ENCODE measurements at regions not wholly inside any gene's neighbourhood (a gene's known extent, or its start where the extent isn't known, plus 50 kb on each side); places are given as distances from the start of the nearest gene placed in this dataset.
A peak's percentile ranks its signal among the peaks of the same experiment; 100 is the strongest.

GRCh38 chr16:50956637-50957036, 194.4 kb downstream of the SALL1 start:
- DNase-seq (ENCODE audit: low spot score), result no peak

GRCh38 chr16:50955311-50955710, 195.8 kb downstream of the SALL1 start:
- no peak for DNase-seq (ENCODE audit: low spot score)

- no peak for DNase-seq (ENCODE audit: low spot score)
Measured at GRCh38 chr16:50954469-50954868, 196.6 kb downstream of the SALL1 start.

- no peak for DNase-seq (ENCODE audit: low spot score)
Measured at GRCh38 chr16:50953290-50953689, 197.8 kb downstream of the SALL1 start.

DNA sequence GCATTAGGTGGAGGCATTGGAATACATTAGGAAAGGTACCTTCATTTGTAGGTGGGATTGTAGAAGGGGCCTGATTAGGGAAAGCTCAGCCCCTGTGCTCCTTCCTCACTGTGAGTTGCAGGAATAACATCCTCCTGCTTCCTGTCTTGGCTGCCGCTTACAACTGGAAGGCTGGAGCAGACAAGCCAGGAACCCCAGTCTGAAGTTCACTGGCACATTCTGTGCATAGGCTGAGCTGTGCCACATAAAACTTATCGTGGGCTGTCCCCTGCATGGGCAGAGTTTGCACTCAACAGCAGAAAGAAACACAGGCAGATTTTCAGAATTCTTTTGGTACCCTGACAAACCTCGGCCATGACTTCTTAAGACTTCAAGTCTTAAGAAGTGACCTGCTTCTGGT, 200.1 kb downstream of the SALL1 start:
- no peak for DNase-seq (ENCODE audit: low spot score)

DNA sequence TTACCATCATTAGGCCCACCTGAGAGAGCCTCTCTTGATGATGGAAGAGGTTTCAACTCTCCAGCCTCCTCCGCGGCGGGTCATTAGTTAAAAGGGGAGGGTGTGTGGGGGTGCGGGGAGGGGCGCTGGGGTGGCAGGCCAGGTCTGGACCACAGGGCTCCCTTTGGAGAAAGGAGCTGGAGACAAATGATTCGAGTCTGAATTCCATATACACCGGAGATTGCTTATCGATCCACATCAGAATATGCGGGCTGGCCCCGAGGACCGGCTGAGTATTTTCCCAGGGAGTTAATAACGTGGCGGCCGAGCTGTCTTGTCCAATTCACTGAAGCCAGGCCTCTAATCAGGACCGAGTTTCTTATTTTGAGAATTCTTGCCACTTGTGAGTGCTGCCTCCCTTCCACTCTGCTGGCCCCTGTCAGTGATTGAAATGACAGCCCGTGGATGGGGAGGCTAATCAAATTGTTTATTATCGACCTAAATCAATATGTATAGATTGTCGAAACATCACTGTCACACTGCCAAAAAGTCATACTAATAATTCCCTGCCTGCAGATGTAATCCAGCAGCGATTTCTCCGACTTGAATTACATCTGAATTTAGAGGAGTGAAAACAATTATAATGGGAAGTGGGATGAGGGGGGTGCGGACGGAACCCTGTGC, 202.7 kb downstream of the SALL1 start:
- DNase-seq (ENCODE audit: low spot score), result no peak

GRCh38 chr16:50947826-50948225, 203.2 kb downstream of the SALL1 start:
- no peak for DNase-seq (ENCODE audit: low spot score)

DNA sequence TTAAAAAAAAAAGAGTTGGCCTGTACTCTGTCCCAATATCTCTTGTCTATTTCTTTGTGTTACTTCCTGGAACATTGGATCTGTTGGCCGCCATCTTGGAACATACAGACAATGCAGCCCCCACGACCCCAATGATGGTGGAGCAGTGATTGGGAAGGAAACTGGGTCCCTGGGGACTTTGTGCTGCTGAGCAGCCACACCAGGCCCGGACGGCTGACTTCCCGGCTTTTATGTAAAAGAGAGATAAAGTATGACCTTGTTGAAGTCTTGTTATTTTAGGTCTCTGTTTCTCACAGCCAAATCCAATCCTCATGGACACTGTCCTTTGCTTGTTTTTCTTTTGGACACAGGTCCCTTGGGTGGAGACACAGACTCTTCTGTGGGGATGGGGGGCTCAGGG, 204.5 kb downstream of the SALL1 start:
- no peak for DNase-seq (ENCODE audit: low spot score)

DNA sequence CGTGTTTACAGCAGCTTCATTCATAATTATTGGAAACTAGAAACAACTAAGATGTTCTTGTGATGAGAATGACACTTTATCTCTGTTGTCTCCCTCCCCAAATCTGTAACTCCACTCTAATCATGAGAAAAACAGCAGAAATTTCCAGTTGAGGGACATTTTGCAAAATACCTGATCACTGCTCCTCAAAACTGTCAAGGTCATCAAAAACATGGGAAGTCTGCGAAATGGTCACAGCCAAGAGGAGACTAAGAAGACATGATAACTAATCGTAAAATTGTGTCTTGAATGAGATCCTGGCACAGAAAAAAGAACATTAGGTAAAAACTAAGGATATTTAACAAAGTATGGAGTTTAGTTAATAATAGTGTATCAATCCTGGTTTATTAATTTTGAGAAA, 204.2 kb downstream of the CYLD start:
- no peak for DNase-seq (ENCODE audit: low spot score)

DNA sequence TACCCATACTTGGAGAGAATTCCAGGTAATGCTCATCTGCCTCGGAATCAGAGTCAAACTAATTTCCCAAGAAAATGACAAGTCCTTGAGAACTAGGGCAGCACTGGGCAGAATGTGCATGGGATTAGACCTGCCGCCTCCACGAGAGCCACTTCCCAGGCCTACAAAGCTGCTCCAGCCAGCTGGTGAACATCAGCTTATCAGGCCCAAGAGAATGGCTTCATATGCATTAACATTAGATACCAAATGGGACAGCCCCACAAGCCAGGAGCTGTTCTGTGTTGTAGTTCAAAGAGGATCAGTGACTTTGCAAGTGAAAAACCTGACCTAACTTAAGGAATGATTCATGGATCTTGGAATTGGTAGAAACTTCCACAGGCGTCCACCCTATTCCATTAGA, 203.3 kb downstream of the CYLD start:
- DNase-seq (ENCODE audit: low spot score), result no peak

DNA sequence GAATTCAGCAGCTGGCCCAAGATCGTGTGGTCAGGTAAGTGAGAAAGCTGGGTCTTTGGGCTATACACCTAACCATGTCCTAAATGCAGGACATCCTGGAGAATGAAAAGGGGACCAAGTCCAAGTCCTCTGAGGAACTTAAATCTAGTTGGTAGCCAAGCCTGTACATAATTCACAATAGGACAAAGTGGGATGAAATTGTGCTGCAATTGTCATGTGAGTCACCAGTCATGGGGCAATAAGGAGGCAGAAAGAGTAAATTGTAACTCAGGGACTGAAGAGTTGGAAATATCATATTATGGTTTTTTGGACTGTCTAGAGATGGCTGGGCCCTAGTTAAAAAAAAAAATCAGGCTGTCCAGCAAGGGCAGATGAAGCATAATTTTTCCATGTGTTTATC, 202.6 kb downstream of the CYLD start:
- no peak for DNase-seq (ENCODE audit: low spot score)

GRCh38 chr16:50944033-50944432, 202.1 kb downstream of the CYLD start:
- no peak for DNase-seq (ENCODE audit: low spot score)

GRCh38 chr16:50942143-50942542, 200.3 kb downstream of the CYLD start:
- DNase-seq (ENCODE audit: low spot score), result no peak

DNA sequence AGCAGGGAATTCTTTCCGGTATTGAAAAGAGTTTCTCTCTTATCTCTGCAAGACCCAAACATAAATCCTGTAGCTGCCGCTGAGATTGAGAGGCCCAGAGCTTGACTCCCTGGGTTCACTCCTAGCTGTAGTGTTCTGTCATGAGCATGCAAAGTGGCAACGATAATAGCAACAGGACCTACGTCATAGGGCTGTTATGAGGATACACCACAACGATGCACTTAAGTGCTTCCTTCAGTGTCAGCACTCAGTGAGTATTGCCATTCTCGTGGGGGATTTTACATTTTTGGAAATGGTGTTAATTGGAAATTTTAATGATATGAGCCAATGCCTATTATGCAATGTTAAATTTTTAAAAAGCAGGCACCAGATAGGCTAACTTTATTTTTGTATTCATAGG, 199.8 kb downstream of the CYLD start:
- no peak for DNase-seq (ENCODE audit: low spot score)

GRCh38 chr16:50940275-50940854, 198.5 kb downstream of the CYLD start:
- DNase-seq (ENCODE audit: low spot score), result no peak

DNA sequence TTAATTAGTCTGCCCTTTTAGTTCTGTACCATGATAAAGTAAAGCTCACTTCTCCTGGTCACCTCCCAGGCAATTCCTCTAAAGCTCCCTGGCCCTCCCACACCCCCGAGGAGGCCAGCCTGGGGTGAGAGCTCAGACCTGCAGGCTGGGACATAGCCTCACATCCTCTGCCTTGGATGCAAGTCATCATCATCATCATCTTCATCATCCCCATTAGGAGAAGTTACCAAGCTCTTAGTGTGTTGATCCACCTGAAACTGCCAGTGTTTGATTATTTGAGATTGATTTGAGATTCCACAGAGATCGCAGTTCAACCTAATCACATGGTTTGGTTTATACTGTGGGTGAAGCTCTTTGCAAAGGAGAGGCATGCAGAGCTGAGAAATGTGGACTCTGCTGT, 197.5 kb downstream of the CYLD start:
- DNase-seq (ENCODE audit: low spot score), result no peak

GRCh38 chr16:50938932-50939331, 197.0 kb downstream of the CYLD start:
- DNase-seq (ENCODE audit: low spot score), result no peak

- DNase-seq (ENCODE audit: low spot score), result no peak
Measured at GRCh38 chr16:50933262-50933661, 191.4 kb downstream of the CYLD start.

DNA sequence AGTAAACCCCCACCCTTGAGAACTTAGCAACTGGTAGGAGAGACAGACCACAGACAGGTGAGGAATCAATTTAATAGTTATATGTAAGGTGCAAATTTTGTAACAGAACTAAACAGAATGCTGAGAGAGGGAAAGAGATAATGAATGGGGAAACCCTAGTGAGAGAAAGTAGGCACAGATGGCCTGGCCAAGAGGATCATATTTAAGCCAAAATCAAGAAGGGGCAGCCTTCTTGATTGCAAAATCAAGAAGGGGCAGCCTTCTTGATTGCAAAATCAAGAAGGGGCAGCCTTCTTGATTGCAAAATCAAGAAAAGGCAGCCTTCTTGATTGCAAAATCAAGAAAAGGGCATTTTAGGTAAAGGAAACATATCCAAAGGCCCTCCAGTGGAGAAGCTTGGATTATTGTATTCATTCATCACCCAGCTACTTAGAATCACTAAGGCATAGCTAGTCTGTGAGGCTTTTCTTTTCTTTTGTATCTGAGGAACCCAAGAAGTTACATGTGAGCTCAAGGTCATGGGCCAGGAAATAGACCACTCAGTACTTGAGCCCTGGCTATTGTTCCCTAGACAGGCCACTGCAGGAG, 190.6 kb downstream of the CYLD start:
- DNase-seq (ENCODE audit: low spot score), result no peak

DNA sequence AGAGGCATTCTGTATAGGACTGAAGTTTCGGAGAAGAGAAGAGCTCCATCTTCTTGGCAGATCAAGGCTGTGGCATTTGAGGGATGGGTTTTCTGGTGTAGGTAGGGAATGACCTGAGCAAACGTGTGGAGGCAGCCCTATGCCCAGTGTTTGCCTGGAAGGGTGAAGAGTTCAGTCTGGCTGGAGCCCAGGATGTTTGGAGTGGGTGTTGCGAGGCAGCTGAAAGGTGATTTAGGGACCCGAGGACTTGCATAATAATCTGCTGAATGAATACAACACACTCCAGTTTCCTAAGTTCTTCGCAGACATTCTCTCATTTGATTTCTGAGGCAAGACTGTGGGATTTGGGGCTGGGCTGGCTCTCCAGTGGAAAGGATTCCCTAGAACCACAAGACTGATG, 186.2 kb downstream of the CYLD start:
- no peak for DNase-seq (ENCODE audit: low spot score)

GRCh38 chr16:50925758-50926357, 184.0 kb downstream of the CYLD start:
- peak; percentile 56 for DNase-seq (ENCODE audit: low spot score)

GRCh38 chr16:50924759-50925545, 183.1 kb downstream of the CYLD start:
- no peak for DNase-seq (ENCODE audit: low spot score)
